ENCODE measurements at regions not wholly inside any gene's neighbourhood (a gene's known extent, or its start where the extent isn't known, plus 50 kb on each side); places are given as distances from the start of the nearest gene placed in this dataset.

- Histone ChIP-seq H3K27ac (ENCODE audit: low read depth, low read length, poor library complexity, severe bottlenecking) (no peak overlapping the region), H2AFZ (ENCODE audit: low read length) (no peak overlapping the region), H3K9me3 (ENCODE audit: low read length) (no peaks in the 10 kb centered on the region), H3K36me3 (ENCODE audit: insufficient read depth, low read length) (no peaks in the 10 kb centered on the region), H4K20me1 (ENCODE audit: insufficient read depth, low read length) (no peaks in the 10 kb centered on the region), H3K4me2 (ENCODE audit: low read length) (no peak overlapping the region), H3K4me1 (ENCODE audit: insufficient read depth, low read length, poor library complexity, severe bottlenecking) (no peaks in the 10 kb centered on the region), H3K9me2 (ENCODE audit: insufficient read depth, low read length) (no peaks in the 10 kb centered on the region), H3K79me2 (ENCODE audit: insufficient read depth, low read depth, low read length) (no peaks in the 10 kb centered on the region), H3K4me3 (ENCODE audit: low read depth, low read length, poor library complexity, severe bottlenecking) (no peak overlapping the region)
- ChIA-PET POLR2A (no interaction called here), CTCF (ENCODE audit: unreplicated experiment) (no interaction called here)
- intact Hi-C loops (cut with micrococcal nuclease; ENCODE audit: unreplicated experiment): no loop called here
- no TSS peak for BruUV-seq (replicated peaks)
- TF ChIP-seq CTCF (conservative IDR thresholded peaks at IDR 0.05; ENCODE audit: low read length): no peak
- TF ChIP-seq EZH2phosphoT487 (IDR thresholded peaks at IDR 0.05; ENCODE audit: borderline replicate concordance, low read depth, low read length): no peak
- DNase-seq (ENCODE audit: low spot score): no peak
Observed at GRCh38 chr16:79509906-79510305, 90.6 kb downstream of the MAF start.

- H2AFZ ChIP-seq (ENCODE audit: low read length): no peak overlapping the region
- no peak overlapping the region for H3K4me3 ChIP-seq (ENCODE audit: low read depth, low read length, poor library complexity, severe bottlenecking)
- POLR2A ChIA-PET: no interaction called here
- CTCF ChIA-PET (ENCODE audit: unreplicated experiment): no interaction called here
- intact Hi-C loops (cut with micrococcal nuclease; ENCODE audit: unreplicated experiment): no loop called here
- H3K4me2 ChIP-seq (ENCODE audit: low read length): no peak overlapping the region
- H3K9me2 ChIP-seq (ENCODE audit: insufficient read depth, low read length): no peaks in the 10 kb centered on the region
- H3K79me2 ChIP-seq (ENCODE audit: insufficient read depth, low read depth, low read length): no peaks in the 10 kb centered on the region
- TF ChIP-seq CTCF (conservative IDR thresholded peaks at IDR 0.05; ENCODE audit: low read length): no peak
- no peak for TF ChIP-seq EZH2phosphoT487 (IDR thresholded peaks at IDR 0.05; ENCODE audit: borderline replicate concordance, low read depth, low read length)
- no peaks in the 10 kb centered on the region for H3K9me3 ChIP-seq (ENCODE audit: low read length)
- H4K20me1 ChIP-seq (ENCODE audit: insufficient read depth, low read length): no peaks in the 10 kb centered on the region
- BruUV-seq (replicated peaks): no TSS peak
- DNase-seq (ENCODE audit: low spot score): no peak
- H3K27ac ChIP-seq (ENCODE audit: low read depth, low read length, poor library complexity, severe bottlenecking): no peak overlapping the region
- H3K4me1 ChIP-seq (ENCODE audit: insufficient read depth, low read length, poor library complexity, severe bottlenecking): no peaks in the 10 kb centered on the region
- H3K36me3 ChIP-seq (ENCODE audit: insufficient read depth, low read length): no peaks in the 10 kb centered on the region
Observed at GRCh38 chr16:79509211-79509631, 91.3 kb downstream of the MAF start.

GRCh38 chr16:79508294-79508693 is 92.2 kb downstream of the MAF start:
- Histone ChIP-seq H3K27ac (ENCODE audit: low read depth, low read length, poor library complexity, severe bottlenecking) (no peak overlapping the region), H3K36me3 (ENCODE audit: insufficient read depth, low read length) (no peaks in the 10 kb centered on the region), H3K4me1 (ENCODE audit: insufficient read depth, low read length, poor library complexity, severe bottlenecking) (no peaks in the 10 kb centered on the region), H2AFZ (ENCODE audit: low read length) (no peak overlapping the region), H3K4me2 (ENCODE audit: low read length) (no peak overlapping the region), H3K9me2 (ENCODE audit: insufficient read depth, low read length) (no peaks in the 10 kb centered on the region), H3K9me3 (ENCODE audit: low read length) (no peaks in the 10 kb centered on the region), H3K4me3 (ENCODE audit: low read depth, low read length, poor library complexity, severe bottlenecking) (no peak overlapping the region), H3K79me2 (ENCODE audit: insufficient read depth, low read depth, low read length) (no peaks in the 10 kb centered on the region), H4K20me1 (ENCODE audit: insufficient read depth, low read length) (no peaks in the 10 kb centered on the region)
- ChIA-PET POLR2A (no interaction called here), CTCF (ENCODE audit: unreplicated experiment) (no interaction called here)
- no TSS peak for BruUV-seq (replicated peaks)
- intact Hi-C loops (cut with micrococcal nuclease; ENCODE audit: unreplicated experiment): no loop called here
- DNase-seq (ENCODE audit: low spot score): no peak
- TF ChIP-seq CTCF (conservative IDR thresholded peaks at IDR 0.05; ENCODE audit: low read length): no peak
- no peak for TF ChIP-seq EZH2phosphoT487 (IDR thresholded peaks at IDR 0.05; ENCODE audit: borderline replicate concordance, low read depth, low read length)
